ENCODE measurements at regions not wholly inside any gene's neighbourhood (a gene's known extent, or its start where the extent isn't known, plus 50 kb on each side); places are given as distances from the start of the nearest gene placed in this dataset.

GRCh38 chr3:178310949-178311348 is 225.3 kb upstream of the KCNMB2 start:
- no peak for TF ChIP-seq ZFX (IDR thresholded peaks at IDR 0.05)
- TF ChIP-seq, protein P1, sequence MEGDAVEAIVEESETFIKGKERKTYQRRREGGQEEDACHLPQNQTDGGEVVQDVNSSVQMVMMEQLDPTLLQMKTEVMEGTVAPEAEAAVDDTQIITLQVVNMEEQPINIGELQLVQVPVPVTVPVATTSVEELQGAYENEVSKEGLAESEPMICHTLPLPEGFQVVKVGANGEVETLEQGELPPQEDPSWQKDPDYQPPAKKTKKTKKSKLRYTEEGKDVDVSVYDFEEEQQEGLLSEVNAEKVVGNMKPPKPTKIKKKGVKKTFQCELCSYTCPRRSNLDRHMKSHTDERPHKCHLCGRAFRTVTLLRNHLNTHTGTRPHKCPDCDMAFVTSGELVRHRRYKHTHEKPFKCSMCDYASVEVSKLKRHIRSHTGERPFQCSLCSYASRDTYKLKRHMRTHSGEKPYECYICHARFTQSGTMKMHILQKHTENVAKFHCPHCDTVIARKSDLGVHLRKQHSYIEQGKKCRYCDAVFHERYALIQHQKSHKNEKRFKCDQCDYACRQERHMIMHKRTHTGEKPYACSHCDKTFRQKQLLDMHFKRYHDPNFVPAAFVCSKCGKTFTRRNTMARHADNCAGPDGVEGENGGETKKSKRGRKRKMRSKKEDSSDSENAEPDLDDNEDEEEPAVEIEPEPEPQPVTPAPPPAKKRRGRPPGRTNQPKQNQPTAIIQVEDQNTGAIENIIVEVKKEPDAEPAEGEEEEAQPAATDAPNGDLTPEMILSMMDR (conservative IDR thresholded peaks at IDR 0.05), result no peak
- H3K27ac ChIP-seq, result no peak overlapping the region

- H3K27ac ChIP-seq, result no peak overlapping the region
- TF ChIP-seq, protein P1 (conservative IDR thresholded peaks at IDR 0.05), result no peak
- no peak for TF ChIP-seq ZFX (IDR thresholded peaks at IDR 0.05)
Measured at GRCh38 chr3:178313716-178314115, 222.5 kb upstream of the KCNMB2 start.

- no peak for TF ChIP-seq ZFX (IDR thresholded peaks at IDR 0.05)
- TF ChIP-seq, protein P1 (conservative IDR thresholded peaks at IDR 0.05), result no peak
- no peak overlapping the region for H3K27ac ChIP-seq
Measured at GRCh38 chr3:178318340-178318739, 217.9 kb upstream of the KCNMB2 start.

DNA sequence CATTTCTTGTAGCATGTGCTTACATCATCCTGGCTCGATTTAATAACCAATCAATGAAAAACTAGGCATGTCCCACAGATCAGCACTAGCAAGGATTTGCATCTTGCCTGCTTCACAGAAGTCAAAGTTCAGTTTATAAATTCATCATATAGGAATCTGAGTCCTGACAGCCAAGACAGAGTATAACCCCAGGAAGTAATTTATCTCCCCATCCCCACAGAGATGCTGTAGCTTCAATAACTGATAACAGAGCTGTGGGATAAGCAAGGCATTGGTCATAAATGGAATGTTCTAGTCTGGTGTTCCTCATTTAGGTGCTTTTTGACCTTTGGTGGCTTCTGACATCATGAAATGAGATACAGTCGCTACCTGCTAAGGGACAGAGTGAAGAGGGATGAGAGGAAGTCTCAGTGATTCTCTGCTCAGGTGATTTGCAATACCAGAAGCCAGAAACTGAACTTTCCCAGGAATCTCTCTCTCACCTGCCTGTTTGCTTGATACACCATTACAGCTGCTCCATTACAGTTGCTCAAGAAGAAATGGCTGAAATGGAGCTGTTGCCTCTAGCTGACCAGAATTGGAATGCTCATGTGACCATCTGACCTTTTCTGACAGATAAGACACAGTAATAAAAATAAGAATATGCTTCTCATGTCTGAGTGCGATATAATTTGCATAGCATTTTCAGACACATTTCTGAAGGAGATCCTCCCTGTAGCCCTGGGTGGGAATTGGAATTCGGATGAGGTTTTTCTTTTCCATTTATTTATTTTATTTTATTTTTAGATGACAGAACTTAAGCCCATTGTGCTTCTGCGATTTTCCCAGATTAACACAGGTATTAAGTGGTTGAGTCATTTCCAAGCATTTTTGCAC is 217.1 kb upstream of the KCNMB2 start:
- no peak for TF ChIP-seq ZFX (IDR thresholded peaks at IDR 0.05)
- H3K27ac ChIP-seq, result no peak overlapping the region

DNA sequence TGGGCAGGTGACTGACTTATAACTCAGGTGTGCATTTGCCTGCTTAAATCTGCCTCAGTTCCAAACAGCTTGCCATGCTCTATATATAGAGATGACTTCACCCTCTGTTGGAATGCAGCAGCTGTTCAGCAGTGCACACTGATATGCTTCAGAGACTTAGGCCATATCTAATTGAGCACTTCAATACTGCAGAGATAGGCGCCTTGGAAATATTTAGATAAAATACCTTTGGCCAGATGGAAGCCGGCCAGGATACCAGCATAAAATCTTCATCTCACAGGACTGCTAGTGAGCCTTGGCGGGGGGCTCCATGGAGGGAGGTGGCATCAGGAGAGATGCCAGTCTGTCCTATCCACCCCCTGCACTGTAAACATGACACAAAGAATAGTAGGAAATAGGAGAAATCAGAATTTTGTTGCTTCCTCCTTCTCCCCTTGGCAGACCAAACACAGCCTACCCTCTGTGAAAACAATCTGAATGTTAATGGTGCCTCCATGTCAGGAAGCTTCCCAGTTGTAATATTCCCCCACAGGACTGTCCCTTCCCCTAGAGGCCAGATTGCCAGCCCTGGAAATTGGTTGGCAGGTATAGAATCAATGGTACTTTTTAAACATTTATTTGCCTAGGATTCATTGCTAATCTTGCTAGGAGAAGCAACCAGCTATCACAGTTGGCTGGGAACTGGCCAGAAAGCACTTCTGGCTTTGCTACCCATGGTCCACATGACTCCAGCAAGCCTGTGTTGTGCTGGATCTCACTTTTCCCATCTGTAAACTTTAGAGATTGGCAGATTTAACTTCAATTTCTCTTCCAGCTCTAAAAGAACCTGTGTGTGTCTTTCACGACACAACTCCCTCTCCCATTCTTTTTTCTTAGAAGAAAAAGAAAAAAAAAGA is 215.5 kb upstream of the KCNMB2 start:
- peak overlapping the region; percentile 36; the same call in 1 of the 2 replicates for H3K27ac ChIP-seq
- TF ChIP-seq, protein P1 (conservative IDR thresholded peaks at IDR 0.05), result no peak

DNA sequence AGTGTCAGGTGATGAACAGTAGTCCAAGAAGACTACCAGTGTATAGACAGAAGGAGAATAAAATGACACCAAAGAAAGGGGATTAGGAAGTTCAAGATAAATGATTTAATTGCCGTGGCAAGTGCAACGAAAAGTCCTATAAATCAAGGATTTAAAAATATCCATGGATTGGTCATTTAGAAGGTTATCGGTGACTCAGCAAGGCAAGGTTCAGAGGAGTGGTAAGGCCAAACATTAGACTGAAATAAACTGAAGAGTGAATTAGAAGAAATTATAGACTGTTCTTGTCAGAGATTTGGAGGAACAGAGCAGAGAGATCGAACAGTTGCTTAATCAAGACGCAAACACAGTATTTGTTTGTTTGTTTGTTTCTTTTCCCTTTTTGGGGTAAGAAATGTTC is 211.9 kb upstream of the KCNMB2 start:
- no peak for TF ChIP-seq ZFX (IDR thresholded peaks at IDR 0.05)
- TF ChIP-seq, protein P1 (conservative IDR thresholded peaks at IDR 0.05), result no peak
- H3K27ac ChIP-seq, result peak overlapping the region; percentile 23; the same call in 1 of the 2 replicates

DNA sequence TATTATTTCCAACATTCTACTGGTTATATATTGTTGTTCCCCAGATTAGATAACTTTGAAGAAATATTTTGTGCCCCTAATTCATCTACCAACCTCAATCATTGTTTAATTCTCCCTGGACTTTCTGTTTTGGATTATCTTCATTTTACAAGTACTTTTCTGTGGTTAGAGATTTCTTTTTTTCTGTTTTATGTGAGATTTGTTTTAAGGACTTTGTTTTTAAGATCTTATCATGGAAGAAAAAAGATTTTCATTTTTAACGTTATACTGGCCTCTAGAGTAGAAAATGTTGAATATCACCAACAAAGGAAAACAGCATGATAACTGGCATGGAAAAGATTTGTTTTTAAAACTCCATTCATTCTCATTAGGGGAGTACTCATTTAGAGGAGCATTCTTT is 210.9 kb upstream of the KCNMB2 start:
- TF ChIP-seq ZFX (IDR thresholded peaks at IDR 0.05), result no peak
- TF ChIP-seq, protein P1 (conservative IDR thresholded peaks at IDR 0.05), result peak; percentile 82
- H3K27ac ChIP-seq, result no peak overlapping the region

All from C4-2B (cell line).